Vagina (tissue), 2 donors: ENCODE measurements at regions not wholly inside any gene's neighbourhood (a gene's known extent, or its start where the extent isn't known, plus 50 kb on each side); places are given as distances from the start of the nearest gene placed in this dataset.

Experiments used
- DNase-seq, 2 donors: peaks; one replicate each; pipeline ENCODE4 v3.0.0-alpha.2; 2017; ENCODE audit errors: extremely low spot score in 2 of 2
- H3K27ac ChIP-seq: fragments of 200-600 bp; sonication (generic); one replicate; pipeline ENCODE4 v1.5.1; 2019
- H3K27me3 ChIP-seq: fragments of 200-600 bp; sonication (generic); one replicate; pipeline ENCODE4 v1.5.1; 2019
- H3K36me3 ChIP-seq, 2 donors: fragments of 200-600 bp; sonication (generic); one replicate each; pipeline ENCODE4 v1.5.1; 2017 to 2019
- H3K4me1 ChIP-seq: fragments of 200-600 bp; sonication (generic); one replicate; pipeline ENCODE4 v1.5.1; 2019
- H3K4me3 ChIP-seq, 2 donors: fragments of 200-600 bp; sonication (generic); 1 replicate in 1 of 2; 2 replicates in 1 of 2; pipeline ENCODE4 v1.5.1; 2016 to 2019
- H3K9me3 ChIP-seq: fragments of 200-600 bp; sonication (generic); one replicate; pipeline ENCODE4 v1.5.1; 2019
- POLR2A ChIP-seq, 2 donors: fragments of 450-650 bp; IDR thresholded peaks; one replicate each; pipeline ENCODE4 v1.6.1; 2017; ENCODE audit warnings: antibody characterized with exemption in 2 of 2, mild to moderate bottlenecking in 2 of 2, moderate library complexity in 2 of 2
- POLR2AphosphoS5 ChIP-seq, 2 donors: sonication (generic); formaldehyde crosslinking; IDR thresholded peaks; one replicate each; pipeline ENCODE4 v1.9.0; 2017; ENCODE audit warnings: antibody characterized with exemption in 2 of 2, mild to moderate bottlenecking in 2 of 2, low read depth in 1 of 2; ENCODE audit not compliant: insufficient read depth in 1 of 2
- intact Hi-C: fragments of 100-400 bp; cut with DNase I; formaldehyde crosslinking; loops from one replicate; pipeline ENCODE4 v1.15.1; 2023
- TF ChIP-seq, protein P1 (sequence below), 3 experiments: fragments of 450-650 bp in 2 of 3; fragments of 200-600 bp in 1 of 3; sonication (generic) in 1 of 3; IDR thresholded peaks; one replicate each; pipeline ENCODE4 v1.5.1; 2017 to 2019; ENCODE audit warnings: antibody characterized with exemption in 3 of 3, mild to moderate bottlenecking in 2 of 3, moderate library complexity in 2 of 3

DNA sequence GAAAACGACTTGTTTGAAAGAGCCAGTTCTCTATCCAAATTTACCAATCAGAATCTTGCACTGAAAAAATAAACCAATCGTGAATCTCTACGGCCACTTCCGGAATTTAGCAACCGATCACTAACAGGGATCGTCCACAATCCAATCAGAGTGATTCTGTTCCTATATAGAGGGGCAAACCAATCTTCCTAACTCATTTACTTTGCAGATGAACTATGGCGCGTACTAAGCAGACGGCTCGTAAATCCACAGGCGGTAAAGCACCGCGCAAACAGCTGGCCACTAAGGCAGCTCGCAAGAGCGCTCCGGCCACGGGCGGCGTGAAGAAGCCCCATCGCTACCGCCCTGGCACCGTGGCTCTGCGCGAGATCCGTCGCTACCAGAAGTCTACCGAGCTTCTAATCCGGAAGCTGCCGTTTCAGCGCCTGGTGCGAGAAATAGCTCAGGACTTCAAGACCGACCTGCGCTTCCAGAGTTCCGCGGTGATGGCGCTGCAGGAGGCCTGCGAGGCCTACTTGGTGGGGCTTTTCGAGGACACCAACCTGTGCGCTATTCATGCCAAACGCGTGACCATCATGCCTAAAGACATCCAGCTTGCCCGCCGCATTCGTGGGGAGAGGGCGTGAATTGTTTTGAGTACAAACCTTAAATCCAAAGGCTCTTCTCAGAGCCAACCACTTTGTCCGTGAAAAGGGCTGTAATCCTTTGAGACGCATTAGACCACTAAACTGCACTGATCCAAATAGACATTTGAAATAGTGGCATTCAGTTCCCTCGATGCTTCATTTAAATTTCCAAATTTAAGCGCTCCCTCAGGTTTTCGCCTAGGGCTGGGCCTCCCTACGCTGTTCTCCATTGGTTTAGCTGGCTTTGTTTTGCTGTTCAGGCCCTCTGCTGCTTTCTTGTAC is 138.0 kb downstream of the HFE start:
- Histone ChIP-seq H3K36me3 (no peaks in the 10 kb centered on the region), H3K4me1 (no peaks in the 10 kb centered on the region), H3K9me3 (no peaks in the 10 kb centered on the region), H3K27me3 (no peaks in the 10 kb centered on the region), H3K27ac (peak overlapping the region; percentile 30), H3K4me3 (peak overlapping the region; percentile 48 to 49)
- peak in 1 of 2 donors; percentile 69 for TF ChIP-seq POLR2AphosphoS5 (IDR thresholded peaks at IDR 0.05; ENCODE audit: insufficient read depth in 1 of 2, low read depth in 1 of 2)
- no peak for TF ChIP-seq POLR2A (IDR thresholded peaks at IDR 0.05)
- TF ChIP-seq, protein P1, sequence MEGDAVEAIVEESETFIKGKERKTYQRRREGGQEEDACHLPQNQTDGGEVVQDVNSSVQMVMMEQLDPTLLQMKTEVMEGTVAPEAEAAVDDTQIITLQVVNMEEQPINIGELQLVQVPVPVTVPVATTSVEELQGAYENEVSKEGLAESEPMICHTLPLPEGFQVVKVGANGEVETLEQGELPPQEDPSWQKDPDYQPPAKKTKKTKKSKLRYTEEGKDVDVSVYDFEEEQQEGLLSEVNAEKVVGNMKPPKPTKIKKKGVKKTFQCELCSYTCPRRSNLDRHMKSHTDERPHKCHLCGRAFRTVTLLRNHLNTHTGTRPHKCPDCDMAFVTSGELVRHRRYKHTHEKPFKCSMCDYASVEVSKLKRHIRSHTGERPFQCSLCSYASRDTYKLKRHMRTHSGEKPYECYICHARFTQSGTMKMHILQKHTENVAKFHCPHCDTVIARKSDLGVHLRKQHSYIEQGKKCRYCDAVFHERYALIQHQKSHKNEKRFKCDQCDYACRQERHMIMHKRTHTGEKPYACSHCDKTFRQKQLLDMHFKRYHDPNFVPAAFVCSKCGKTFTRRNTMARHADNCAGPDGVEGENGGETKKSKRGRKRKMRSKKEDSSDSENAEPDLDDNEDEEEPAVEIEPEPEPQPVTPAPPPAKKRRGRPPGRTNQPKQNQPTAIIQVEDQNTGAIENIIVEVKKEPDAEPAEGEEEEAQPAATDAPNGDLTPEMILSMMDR (IDR thresholded peaks at IDR 0.05) = no peak
- DNase-seq = no peak
- intact Hi-C loops = no loop called here

DNA sequence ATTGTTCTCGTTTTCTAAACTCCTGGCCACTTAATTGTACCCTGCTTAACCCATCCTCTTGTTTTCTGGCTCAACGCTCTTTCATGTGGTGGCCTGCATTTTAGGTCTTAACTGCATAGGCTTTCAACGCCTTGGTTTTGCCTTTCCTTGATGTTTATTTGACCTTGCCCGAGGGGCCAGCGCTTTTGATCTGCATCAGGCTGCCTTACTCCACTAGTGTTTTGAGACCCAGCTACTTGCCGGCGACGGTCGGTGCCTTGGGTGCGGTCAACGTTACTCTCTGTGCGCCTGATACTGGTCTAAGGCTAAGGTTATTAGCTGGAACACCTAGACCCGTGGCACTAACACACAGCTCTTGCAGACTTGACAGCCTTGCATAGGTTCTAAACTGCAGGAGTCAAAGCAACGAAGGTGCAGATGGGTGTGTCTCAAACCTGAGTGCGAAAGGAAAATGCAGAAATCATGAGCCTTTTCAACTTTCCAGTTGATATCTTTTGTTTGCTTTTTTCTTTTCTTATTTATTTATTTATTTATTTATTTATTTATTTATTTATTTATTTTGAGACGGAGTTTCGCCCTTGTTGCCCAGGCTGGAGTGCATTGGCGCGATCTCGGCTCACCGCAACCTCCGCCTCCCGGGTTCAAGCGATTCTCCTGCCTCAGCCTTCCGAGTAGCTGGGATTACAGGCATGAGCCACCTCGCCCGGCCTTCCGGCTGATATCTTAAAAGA is 138.8 kb downstream of the HFE start:
- Histone ChIP-seq H3K4me1 (no peaks in the 10 kb centered on the region), H3K27ac (no peak overlapping the region), H3K36me3 (no peaks in the 10 kb centered on the region), H3K9me3 (no peaks in the 10 kb centered on the region), H3K4me3 (no peak overlapping the region), H3K27me3 (no peaks in the 10 kb centered on the region)
- no peak for DNase-seq
- intact Hi-C loops = no loop called here
- TF ChIP-seq, protein P1 (IDR thresholded peaks at IDR 0.05) = no peak
- no peak for TF ChIP-seq POLR2AphosphoS5 (IDR thresholded peaks at IDR 0.05; ENCODE audit: insufficient read depth in 1 of 2, low read depth in 1 of 2)

DNA sequence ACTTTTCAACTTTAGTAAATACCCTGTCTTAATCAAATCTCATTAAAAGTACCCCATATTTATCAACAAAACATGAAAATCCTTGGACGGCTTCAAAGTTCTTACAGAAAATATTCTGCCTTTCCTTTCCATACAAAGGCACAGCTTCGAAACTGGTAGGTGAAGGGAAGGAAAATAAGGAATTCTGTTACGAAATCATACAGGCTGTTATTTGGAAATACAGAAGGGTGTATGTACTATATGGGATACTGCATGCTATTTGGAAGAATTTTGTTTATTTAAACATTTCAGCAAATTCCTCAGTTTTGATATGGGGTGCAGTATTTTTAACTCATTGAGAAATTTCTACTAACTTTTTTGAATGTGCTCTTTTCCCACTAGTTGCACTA is 138.4 kb upstream of the BTN3A2 start:
- no peak overlapping the region for H3K27ac ChIP-seq
- TF ChIP-seq POLR2AphosphoS5 (IDR thresholded peaks at IDR 0.05; ENCODE audit: insufficient read depth in 1 of 2, low read depth in 1 of 2) = no peak
- H3K4me3 ChIP-seq = no peak overlapping the region
- H3K36me3 ChIP-seq = no peaks in the 10 kb centered on the region
- intact Hi-C loops = no loop called here
- no peaks in the 10 kb centered on the region for H3K4me1 ChIP-seq
- no peaks in the 10 kb centered on the region for H3K27me3 ChIP-seq
- DNase-seq = no peak
- no peaks in the 10 kb centered on the region for H3K9me3 ChIP-seq

DNA sequence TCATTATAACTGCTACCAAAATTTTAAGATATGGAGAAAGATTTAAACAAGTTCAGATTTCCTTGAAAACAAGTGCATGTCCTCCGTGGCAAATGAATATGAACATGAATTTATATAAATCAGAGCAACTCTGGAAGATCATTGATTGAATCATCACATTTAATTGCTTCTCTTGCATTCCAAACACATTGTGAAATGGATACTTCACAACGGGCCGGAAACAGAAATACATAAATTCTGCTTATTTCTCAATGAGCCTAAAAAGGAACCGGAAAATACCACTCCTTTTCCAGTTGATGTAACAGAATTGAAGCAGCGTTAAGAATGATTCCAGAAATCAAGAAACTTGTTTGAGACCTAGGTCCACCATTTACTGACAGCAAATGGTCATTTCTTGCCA is 134.6 kb upstream of the BTN3A2 start:
- Histone ChIP-seq H3K36me3 (no peaks in the 10 kb centered on the region), H3K4me1 (peaks cover 15% of the 10 kb centered on the region), H3K27me3 (no peaks in the 10 kb centered on the region), H3K9me3 (no peaks in the 10 kb centered on the region), H3K27ac (no peak overlapping the region), H3K4me3 (no peak overlapping the region)
- intact Hi-C loops = no loop called here
- DNase-seq = no peak
- no peak for TF ChIP-seq POLR2A (IDR thresholded peaks at IDR 0.05)
- TF ChIP-seq POLR2AphosphoS5 (IDR thresholded peaks at IDR 0.05; ENCODE audit: insufficient read depth in 1 of 2, low read depth in 1 of 2) = no peak
- TF ChIP-seq, protein P1 (IDR thresholded peaks at IDR 0.05) = no peak

DNA sequence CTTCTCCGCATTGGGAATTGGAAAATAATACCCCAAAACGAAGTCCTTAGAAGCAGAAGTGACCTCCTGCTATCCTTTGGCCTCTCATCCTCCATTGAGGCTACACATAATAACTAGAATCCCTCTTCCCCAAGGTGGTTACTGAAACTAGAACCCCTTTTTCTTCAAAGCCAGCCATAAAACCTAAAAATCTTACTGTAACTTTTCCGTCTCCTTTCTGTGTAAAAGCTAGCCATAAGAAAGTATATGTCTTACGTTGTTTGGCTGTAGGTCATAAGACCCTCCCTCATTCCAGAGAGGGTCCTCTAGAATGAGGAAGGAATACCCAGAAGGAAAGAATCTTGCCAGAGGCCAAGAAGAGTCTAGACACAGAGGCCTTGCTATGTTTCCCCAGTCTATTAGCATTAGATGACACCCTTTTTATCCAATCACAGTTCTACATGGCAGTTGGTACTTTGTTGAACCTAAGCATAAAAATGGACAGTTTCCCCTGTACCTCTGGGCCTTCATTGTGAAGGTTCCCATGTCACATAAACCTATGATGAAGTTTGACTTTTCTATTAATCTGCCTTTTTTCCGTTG is 133.9 kb upstream of the BTN3A2 start:
- H3K9me3 ChIP-seq = no peaks in the 10 kb centered on the region
- H3K27me3 ChIP-seq = no peaks in the 10 kb centered on the region
- intact Hi-C loops = no loop called here
- no peak overlapping the region for H3K27ac ChIP-seq
- no peak for DNase-seq
- peaks cover 15% of the 10 kb centered on the region for H3K4me1 ChIP-seq
- no peak for TF ChIP-seq POLR2AphosphoS5 (IDR thresholded peaks at IDR 0.05; ENCODE audit: insufficient read depth in 1 of 2, low read depth in 1 of 2)
- TF ChIP-seq POLR2A (IDR thresholded peaks at IDR 0.05) = no peak
- TF ChIP-seq, protein P1 (IDR thresholded peaks at IDR 0.05) = no peak
- no peaks in the 10 kb centered on the region for H3K36me3 ChIP-seq
- H3K4me3 ChIP-seq = no peak overlapping the region
